ENCODE measurements at regions not wholly inside any gene's neighbourhood (a gene's known extent, or its start where the extent isn't known, plus 50 kb on each side); places are given as distances from the start of the nearest gene placed in this dataset.
A peak's percentile ranks its signal among the peaks of the same experiment; 100 is the strongest.

DNA sequence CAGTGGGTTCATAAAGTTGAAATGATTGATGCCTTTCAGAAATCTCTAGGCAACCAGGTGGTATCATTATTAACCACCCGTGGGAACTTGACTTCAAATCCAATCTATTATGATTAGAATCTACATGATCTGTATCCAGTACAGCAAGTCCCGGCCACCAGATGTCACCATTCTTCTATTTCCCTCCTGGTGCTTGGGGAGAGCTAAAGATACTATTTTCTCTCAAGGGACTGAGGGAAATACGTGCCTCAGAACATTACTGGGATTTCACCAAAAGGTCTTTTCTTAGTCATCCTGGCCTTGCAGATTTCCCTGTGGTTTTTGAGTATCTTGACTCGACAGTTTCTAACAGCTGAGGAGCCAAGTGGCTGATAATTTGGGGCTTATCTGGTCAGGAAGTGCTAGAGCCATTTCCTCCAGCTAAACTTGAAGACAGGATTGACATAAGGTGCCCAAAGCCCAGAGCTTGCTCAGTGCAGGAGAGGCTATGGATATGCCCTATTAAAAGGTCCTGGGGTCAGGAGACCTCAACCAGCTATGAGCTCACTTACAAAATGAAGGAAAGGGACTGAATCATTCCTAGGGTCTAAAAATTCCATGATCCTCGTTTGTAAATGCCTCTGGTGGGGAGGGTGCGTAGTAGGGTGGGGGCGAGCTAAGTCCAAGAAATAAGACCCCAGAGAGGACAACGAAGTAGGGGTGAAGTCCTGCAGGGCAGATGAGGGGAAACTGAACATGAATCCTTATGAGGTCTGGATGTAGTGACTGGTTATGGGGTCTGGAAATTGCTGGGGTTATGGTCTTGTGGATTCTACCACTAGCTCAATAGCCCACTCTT is 135.4 kb upstream of the MGAT5 start:
- CTCF ChIA-PET (ENCODE audit: unreplicated experiment): interaction anchor here (0.5 to 4.4 kb wide), 14 partner anchors 87 to 392 kb away, joined by 3 to 44 read pairs (median 5); no protein-coding TSS in a partner anchor
- peak overlapping the region; percentile 99 for H3K4me3 ChIP-seq (ENCODE audit: low read depth, low read length, poor library complexity, severe bottlenecking)
- POLR2A ChIA-PET: interaction anchor here (0.6 to 5.4 kb wide), 12 partner anchors 33 to 292 kb away, joined by 3 to 31 read pairs (median 4); no protein-coding TSS in a partner anchor

DNA sequence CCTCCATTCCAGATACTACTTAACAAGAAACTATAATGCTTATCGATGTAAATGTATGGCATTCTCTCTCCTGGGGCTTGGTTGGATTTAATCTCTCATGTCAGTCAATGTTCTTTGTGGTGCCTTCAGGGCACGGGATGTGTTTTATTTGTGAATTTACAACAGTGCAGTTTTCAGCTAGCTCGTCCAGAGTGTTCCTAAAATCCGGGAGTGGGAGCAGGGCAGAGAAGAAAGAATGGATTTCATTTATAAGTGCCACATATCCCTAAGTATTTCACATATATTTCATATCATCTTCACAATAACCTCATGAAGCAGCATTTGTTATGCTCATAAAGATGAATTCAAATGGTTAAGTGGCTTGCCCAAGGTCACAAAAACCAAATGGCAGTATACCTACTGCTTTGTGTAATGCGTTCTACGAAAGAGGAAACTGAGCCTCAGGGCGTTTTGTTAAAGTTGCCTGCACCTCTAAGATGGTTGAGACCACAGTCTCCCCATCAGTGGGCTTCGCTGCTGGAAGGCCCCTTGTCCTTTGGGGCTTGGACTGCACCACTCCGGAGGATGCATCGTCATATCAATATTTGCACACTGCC is 134.7 kb upstream of the MGAT5 start:
- TF ChIP-seq, protein P1, sequence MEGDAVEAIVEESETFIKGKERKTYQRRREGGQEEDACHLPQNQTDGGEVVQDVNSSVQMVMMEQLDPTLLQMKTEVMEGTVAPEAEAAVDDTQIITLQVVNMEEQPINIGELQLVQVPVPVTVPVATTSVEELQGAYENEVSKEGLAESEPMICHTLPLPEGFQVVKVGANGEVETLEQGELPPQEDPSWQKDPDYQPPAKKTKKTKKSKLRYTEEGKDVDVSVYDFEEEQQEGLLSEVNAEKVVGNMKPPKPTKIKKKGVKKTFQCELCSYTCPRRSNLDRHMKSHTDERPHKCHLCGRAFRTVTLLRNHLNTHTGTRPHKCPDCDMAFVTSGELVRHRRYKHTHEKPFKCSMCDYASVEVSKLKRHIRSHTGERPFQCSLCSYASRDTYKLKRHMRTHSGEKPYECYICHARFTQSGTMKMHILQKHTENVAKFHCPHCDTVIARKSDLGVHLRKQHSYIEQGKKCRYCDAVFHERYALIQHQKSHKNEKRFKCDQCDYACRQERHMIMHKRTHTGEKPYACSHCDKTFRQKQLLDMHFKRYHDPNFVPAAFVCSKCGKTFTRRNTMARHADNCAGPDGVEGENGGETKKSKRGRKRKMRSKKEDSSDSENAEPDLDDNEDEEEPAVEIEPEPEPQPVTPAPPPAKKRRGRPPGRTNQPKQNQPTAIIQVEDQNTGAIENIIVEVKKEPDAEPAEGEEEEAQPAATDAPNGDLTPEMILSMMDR (conservative IDR thresholded peaks at IDR 0.05; ENCODE audit: low read length): no peak
- no peak for TF ChIP-seq EZH2phosphoT487 (IDR thresholded peaks at IDR 0.05; ENCODE audit: borderline replicate concordance, low read depth, low read length)
- intact Hi-C loops (cut with micrococcal nuclease; ENCODE audit: unreplicated experiment): loop anchor here (1.0 to 5.0 kb wide), 5 partner anchors 88 to 798 kb away; partner anchors contain the start of gene CCNT2
- Histone ChIP-seq H3K4me3 (ENCODE audit: low read depth, low read length, poor library complexity, severe bottlenecking) (peak overlapping the region; percentile 99), H3K79me2 (ENCODE audit: insufficient read depth, low read depth, low read length) (peaks cover 34% of the 10 kb centered on the region; the same call in 1 of the 2 replicates), H3K4me2 (ENCODE audit: low read length) (peak overlapping the region; percentile 91), H3K27ac (ENCODE audit: low read depth, low read length, poor library complexity, severe bottlenecking) (peak overlapping the region; percentile 81), H3K4me1 (ENCODE audit: insufficient read depth, low read length, poor library complexity, severe bottlenecking) (peaks cover 42% of the 10 kb centered on the region), H3K36me3 (ENCODE audit: insufficient read depth, low read length) (no peaks in the 10 kb centered on the region), H2AFZ (ENCODE audit: low read length) (peak overlapping the region; percentile 68; the same call in 1 of the 2 replicates), H3K9me2 (ENCODE audit: insufficient read depth, low read length) (no peaks in the 10 kb centered on the region), H4K20me1 (ENCODE audit: insufficient read depth, low read length) (peaks cover 28% of the 10 kb centered on the region), H3K9me3 (ENCODE audit: low read length) (no peaks in the 10 kb centered on the region)
- ChIA-PET CTCF (ENCODE audit: unreplicated experiment) (interaction anchor here (0.6 to 4.4 kb wide), 10 partner anchors 86 to 331 kb away, joined by 3 to 44 read pairs (median 6); no protein-coding TSS in a partner anchor), POLR2A (interaction anchor here (0.8 to 5.4 kb wide), 10 partner anchors 86 to 291 kb away, joined by 3 to 31 read pairs (median 4); no protein-coding TSS in a partner anchor)
- peak; percentile 83 for DNase-seq (ENCODE audit: low spot score)
- no TSS peak for BruUV-seq (replicated peaks)

More for the DNA sequence above, 135.4 kb upstream of the MGAT5 start:
- no peaks in the 10 kb centered on the region for H3K36me3 ChIP-seq (ENCODE audit: insufficient read depth, low read length)
- H3K4me2 ChIP-seq (ENCODE audit: low read length): peak overlapping the region; percentile 91
- BruUV-seq (replicated peaks): no TSS peak
- peak overlapping the region; percentile 40; the same call in 1 of the 2 replicates for H2AFZ ChIP-seq (ENCODE audit: low read length)
- no peaks in the 10 kb centered on the region for H3K9me3 ChIP-seq (ENCODE audit: low read length)
- H4K20me1 ChIP-seq (ENCODE audit: insufficient read depth, low read length): peaks cover 21% of the 10 kb centered on the region
- peaks cover 35% of the 10 kb centered on the region for H3K4me1 ChIP-seq (ENCODE audit: insufficient read depth, low read length, poor library complexity, severe bottlenecking)
- peak; percentile 89 for DNase-seq (ENCODE audit: low spot score)
- no peak for TF ChIP-seq EZH2phosphoT487 (IDR thresholded peaks at IDR 0.05; ENCODE audit: borderline replicate concordance, low read depth, low read length)
- TF ChIP-seq, protein P1 (conservative IDR thresholded peaks at IDR 0.05; ENCODE audit: low read length): peak; percentile 96
- no peak overlapping the region for H3K27ac ChIP-seq (ENCODE audit: low read depth, low read length, poor library complexity, severe bottlenecking)
- no peaks in the 10 kb centered on the region for H3K9me2 ChIP-seq (ENCODE audit: insufficient read depth, low read length)
- intact Hi-C loops (cut with micrococcal nuclease; ENCODE audit: unreplicated experiment): loop anchor here (1.0 to 5.0 kb wide), 6 partner anchors 89 to 799 kb away; partner anchors contain the start of gene CCNT2
- H3K79me2 ChIP-seq (ENCODE audit: insufficient read depth, low read depth, low read length): peaks cover 27% of the 10 kb centered on the region; the same call in 1 of the 2 replicates
